ENCODE measurements at regions not wholly inside any gene's neighbourhood (a gene's known extent, or its start where the extent isn't known, plus 50 kb on each side); places are given as distances from the start of the nearest gene placed in this dataset.

DNA sequence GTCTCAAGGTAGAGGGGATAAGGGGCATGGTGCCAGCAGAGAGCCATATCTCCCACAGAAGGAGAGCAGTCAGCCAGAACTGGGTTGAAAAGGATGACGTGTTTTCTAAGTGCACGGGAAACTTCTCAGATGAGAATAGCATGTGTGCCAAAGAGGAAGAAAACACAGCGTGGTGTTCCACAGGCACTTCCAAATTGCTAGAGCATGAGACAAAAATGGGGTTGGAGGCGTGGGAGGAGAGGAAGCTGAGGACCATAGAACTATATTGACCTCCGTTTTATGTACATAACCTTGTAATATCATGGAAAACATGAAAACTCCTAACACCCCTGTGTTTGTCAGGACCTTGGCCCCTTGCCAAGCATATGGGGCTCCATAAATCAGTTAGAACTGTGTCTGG is 682.7 kb upstream of the RAB6C start:
- H3K4me2 ChIP-seq (ENCODE audit: insufficient read depth, low read length): no peak overlapping the region
- H3K9me3 ChIP-seq (replicated peaks; ENCODE audit: control insufficient read depth, insufficient read depth, low read depth, low read length): no peaks in the 10 kb centered on the region
- H2AFZ ChIP-seq (ENCODE audit: low read depth, low read length): no peak overlapping the region
- WGBS (ENCODE audit: insufficient coverage, low coverage, missing lambda C conversion rate): 0% methylated on average over 5 of the region's 5 CpGs
- BruUV-seq (replicated peaks): no TSS peak
- no peak for FAIRE-seq
- no peak overlapping the region for H3K9ac ChIP-seq (ENCODE audit: insufficient read depth in 1 of 2, low read depth in 2 of 2, low read length in 2 of 2)
- no peak for ATAC-seq
- H3K79me2 ChIP-seq (ENCODE audit: control insufficient read depth, insufficient read depth, low read length): no peaks in the 10 kb centered on the region
- CTCF ChIA-PET (ENCODE audit: low intra/inter-chr PET ratio): no interaction called here
- H3K36me3 ChIP-seq (ENCODE audit: control insufficient read depth, insufficient read depth, low read length): no peaks in the 10 kb centered on the region
- POLR2A ChIA-PET: no interaction called here
- no peak overlapping the region for H3K4me3 ChIP-seq
- H3K27me3 ChIP-seq (ENCODE audit: control insufficient read depth in 2 of 2, insufficient read depth in 2 of 2, low read length in 2 of 2): peaks cover 0 to 5% of the 10 kb centered on the region in 2 experiments; a peak in 2 of 5 replicates
- H4K20me1 ChIP-seq (replicated peaks; ENCODE audit: control insufficient read depth, insufficient read depth, low read length): no peaks in the 10 kb centered on the region
- no peaks in the 10 kb centered on the region for H3K4me1 ChIP-seq (replicated peaks in 1 of 2; ENCODE audit: control insufficient read depth in 2 of 2, insufficient read depth in 2 of 2, low read length in 2 of 2)
- intact Hi-C loops (cut with micrococcal nuclease): no loop called here
- DNase-seq (ENCODE audit: extremely low read depth in 1 of 4, low spot score in 3 of 4): no peak
- no peaks in the 10 kb centered on the region for H3K9me1 ChIP-seq (ENCODE audit: control insufficient read depth, insufficient read depth, low read length)
- peak; percentile 25; the same call in 1 of the 2 replicates for TF ChIP-seq NFIX (CRISPR knock-in tag; IDR thresholded peaks at IDR 0.05; ENCODE audit: low read depth)
- TF ChIP-seq, protein P1, sequence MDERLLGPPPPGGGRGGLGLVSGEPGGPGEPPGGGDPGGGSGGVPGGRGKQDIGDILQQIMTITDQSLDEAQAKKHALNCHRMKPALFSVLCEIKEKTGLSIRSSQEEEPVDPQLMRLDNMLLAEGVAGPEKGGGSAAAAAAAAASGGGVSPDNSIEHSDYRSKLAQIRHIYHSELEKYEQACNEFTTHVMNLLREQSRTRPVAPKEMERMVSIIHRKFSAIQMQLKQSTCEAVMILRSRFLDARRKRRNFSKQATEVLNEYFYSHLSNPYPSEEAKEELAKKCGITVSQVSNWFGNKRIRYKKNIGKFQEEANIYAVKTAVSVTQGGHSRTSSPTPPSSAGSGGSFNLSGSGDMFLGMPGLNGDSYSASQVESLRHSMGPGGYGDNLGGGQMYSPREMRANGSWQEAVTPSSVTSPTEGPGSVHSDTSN (CRISPR knock-in tag; IDR thresholded peaks at IDR 0.05; ENCODE audit: low read depth): no peak
- TF ChIP-seq, protein P1 (tag; conservative IDR thresholded peaks at IDR 0.05; ENCODE audit: low read depth): 0 out of 2 replicates have a peak, but pooled peaks have one; percentile 8
- TF ChIP-seq TCFL5 (CRISPR knock-in tag; conservative IDR thresholded peaks at IDR 0.05): no peak
- TF ChIP-seq NFIC (IDR thresholded peaks at IDR 0.05): peak; percentile 68
- no peak for TF ChIP-seq PTTG1 (tag; IDR thresholded peaks at IDR 0.05; ENCODE audit: low read depth)
- no peak for TF ChIP-seq BRD9 (IDR thresholded peaks at IDR 0.05; ENCODE audit: low read depth, partially characterized antibody)
- in situ Hi-C loops (cut with MboI): no loop called here
- H3K27ac ChIP-seq (ENCODE audit: extremely low read depth, low read depth, low read length): no peak overlapping the region
